ENCODE measurements at regions not wholly inside any gene's neighbourhood (a gene's known extent, or its start where the extent isn't known, plus 50 kb on each side); places are given as distances from the start of the nearest gene placed in this dataset.

- TF ChIP-seq POLR2A (IDR thresholded peaks at IDR 0.05) (no peak), CTCF (IDR thresholded peaks at IDR 0.05) (no peak)
Observed at GRCh38 chr1:55927702-55928290, 651.6 kb downstream of the PLPP3 start.
